GM21619 (cell line): ENCODE measurements at regions not wholly inside any gene's neighbourhood (a gene's known extent, or its start where the extent isn't known, plus 50 kb on each side); places are given as distances from the start of the nearest gene placed in this dataset.
A peak's percentile ranks its signal among the peaks of the same experiment; 100 is the strongest.
"Not testable (repeated sequence)": the region's sequence is repeated elsewhere in the genome, so short reads cannot be mapped to it uniquely, and the experiment has no call there.

Experiments used
- ATAC-seq: cut with Tn5 transposase; IDR thresholded peaks from one replicate; pipeline ENCODE4 v1.9.1; 2021; ENCODE audit not compliant: unreplicated experiment

DNA sequence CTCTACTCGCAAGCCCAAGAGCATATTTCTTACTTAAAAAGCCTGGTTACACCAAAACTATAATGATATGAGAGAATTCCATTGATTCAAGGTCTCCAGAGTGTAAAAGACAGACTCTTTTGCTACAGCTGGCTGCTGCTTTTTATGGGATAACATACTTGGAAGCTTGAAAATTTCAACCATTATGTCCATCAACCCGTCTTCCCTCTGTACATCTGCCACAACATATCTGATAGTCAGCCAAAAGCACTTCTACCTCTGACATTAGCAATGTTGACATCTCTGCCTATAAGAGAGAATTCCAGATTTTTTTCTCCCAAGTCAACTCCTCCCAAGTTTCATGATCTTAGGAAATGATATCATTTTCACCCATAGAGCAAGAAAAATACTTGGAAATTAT lies 54.4 kb upstream of the IQCM start:
- no peak for ATAC-seq

GRCh38 chr4:149881744-149882143 lies 66.1 kb upstream of the IQCM start:
- no peak for ATAC-seq

GRCh38 chr4:149882251-149882650 lies 66.6 kb upstream of the IQCM start:
- no peak for ATAC-seq

- ATAC-seq: no peak
Observed at GRCh38 chr4:149884046-149884445, 68.4 kb upstream of the IQCM start.

DNA sequence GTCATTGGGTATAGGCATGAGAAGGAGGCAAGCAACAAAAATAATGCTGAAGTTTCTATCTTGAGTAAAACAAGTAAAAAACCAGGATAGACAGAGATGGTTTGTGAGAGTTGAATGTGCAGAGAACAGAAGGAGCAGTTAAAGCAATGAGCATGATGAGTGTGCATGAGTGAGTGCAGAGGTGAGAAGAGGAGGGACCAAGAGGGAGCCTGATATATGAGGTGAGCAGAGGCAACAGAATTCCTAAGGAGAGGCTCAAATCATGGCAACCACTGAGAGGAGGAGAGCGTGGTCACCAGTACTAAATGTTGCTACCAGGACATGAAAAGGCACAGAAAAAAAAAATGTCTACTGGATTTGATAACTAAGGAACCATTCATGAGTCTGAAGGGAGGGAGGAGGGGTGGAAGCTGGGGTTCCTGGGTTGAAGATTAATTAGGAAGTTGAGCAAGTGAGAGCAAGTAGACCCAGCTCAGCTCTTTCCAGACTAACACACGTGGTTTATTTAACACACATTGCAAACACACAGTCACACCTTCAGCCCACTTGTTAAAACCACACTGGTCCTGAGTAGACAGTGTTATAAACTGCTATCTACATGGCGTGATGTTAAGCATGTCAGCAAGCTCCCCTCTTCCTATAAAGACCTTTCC lies 69.0 kb upstream of the IQCM start:
- ATAC-seq: peak; percentile 70

- ATAC-seq: no peak
Observed at GRCh38 chr4:149885896-149886295, 70.3 kb upstream of the IQCM start.

GRCh38 chr4:149886786-149887490 lies 71.3 kb upstream of the IQCM start:
- no peak for ATAC-seq

DNA sequence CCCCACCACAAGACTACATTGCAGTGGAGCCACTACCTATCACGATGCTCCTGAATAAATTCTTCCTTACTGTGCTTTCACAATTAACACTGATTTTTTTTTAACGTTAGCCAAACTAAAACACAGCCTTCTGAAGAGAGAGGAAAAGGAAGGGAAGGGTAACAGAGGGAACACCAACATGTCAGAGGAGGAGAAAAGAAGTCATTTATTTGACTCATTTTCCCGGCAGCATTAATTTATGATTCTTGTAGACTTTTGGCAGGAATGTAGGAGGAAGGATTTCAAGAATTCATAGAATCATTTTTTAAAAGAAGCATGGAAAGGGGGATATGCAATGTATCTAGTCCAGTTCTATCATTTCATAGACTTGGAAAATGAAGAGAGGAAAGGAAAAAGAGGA lies 74.3 kb upstream of the IQCM start:
- no peak for ATAC-seq

DNA sequence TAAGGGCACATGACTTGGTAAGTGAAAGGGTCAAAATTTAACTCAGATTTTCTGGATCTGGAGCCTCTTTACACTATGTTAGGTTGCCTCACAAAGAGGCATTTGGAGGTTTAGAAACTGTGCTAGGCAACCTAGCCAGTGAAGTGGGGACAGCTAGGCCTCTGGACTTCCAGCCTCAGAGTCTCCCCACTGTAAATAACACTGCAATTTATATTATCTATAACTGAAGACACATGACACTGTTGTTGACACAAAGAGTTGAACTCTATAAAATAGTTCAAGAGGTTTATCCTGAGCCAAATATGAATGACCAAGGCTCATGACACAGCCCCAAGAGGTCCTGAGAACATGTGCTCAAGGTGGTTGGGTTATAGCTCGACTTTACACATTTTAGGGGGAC lies 74.9 kb upstream of the IQCM start:
- no peak for ATAC-seq

- ATAC-seq: no peak
Observed at GRCh38 chr4:149891426-149891825, 75.8 kb upstream of the IQCM start.

DNA sequence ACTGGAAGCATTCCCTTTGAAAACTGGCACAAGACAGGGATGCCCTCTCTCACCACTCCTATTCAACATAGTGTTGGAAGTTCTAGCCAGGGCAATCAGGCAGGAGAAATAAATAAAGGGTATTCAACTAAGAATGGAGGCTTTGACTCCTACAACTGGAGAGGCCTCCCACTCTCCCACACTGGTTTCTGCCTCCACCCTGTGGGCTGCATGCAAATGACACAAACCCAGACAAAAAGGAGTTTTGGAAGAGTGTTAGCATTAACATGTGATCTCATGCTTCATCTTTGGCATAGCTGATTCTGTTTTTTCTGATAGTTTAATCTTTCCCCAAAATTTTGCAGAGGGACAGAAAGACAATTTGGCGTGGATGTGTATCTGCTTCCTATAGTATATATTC lies 80.8 kb upstream of the IQCM start:
- ATAC-seq: peak; percentile 48

- peak; percentile 56 for ATAC-seq
Observed at GRCh38 chr4:149897783-149898182, 82.1 kb upstream of the IQCM start.

DNA sequence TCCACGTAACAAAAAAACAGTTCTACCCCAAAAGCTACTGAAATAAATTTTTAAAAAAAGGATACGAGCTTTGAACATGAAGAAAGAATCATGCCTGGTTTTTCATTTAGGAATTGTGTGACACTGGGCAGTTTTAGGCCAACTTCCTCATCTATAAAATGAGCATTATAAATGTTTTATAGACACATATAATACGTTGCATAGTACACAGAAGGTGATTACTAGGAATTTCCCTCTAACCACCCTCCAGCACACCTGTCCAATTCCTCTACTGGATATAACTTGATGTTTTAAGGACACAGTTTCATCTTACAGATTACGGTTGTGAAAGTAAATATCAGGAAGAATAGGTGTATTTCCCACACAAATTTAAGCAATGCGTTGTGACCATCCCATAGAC lies 85.5 kb upstream of the IQCM start:
- ATAC-seq: no peak

- no peak for ATAC-seq
Observed at GRCh38 chr4:149902242-149902641, 86.6 kb upstream of the IQCM start.

GRCh38 chr4:149910177-149910576 lies 94.5 kb upstream of the IQCM start:
- ATAC-seq: no peak

DNA sequence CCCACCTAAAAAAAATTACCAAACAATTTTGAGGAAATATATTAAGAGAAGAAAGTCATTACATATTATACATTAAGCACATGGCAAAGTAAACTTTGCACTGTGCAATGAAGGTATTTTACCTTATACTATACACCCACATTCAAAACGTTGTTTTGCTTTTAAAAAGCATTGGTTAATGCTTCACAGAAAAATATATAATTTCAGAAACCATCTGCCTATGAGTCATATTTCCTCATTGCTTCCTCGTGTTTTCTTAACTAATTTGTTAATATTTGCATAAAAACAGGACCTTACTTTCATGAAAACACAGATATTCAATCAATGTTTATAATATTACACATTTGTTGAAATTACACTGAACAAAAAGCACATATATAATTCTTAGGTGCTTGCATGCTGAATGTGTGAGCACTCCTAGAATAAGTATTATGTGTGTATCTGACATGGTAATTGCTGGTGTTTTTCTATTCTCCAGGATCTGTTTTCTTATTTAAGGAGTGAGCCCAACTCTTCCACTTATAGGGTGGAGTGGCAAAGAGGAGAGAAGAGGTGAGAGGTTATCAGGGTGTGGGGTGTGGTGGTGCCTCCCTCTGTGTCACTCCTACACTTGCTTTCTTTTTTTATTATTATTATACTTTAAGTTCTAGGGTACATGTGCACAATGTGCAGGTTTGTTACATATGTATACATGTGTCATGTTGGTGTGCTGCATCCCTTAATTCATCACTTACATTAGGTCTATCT lies 95.1 kb upstream of the IQCM start:
- ATAC-seq: peak; percentile 49

DNA sequence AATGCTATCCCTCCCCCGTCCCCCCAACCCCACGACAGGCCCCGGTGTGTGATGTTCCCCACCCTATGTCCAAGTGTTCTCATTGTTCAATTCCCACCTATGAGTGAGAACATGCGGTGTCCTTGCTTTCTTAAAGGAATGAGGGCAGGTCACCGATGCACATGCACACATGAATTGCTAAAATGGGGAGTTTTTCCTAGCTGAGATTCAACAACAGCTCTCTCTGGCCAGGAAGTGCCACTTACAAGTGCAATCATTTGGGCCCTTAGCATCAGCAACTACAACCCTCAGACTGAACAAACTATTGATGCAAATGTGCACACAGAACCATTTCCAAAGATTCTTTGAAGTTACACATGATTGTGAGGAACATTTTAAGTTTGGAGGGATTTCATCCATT lies 95.7 kb upstream of the IQCM start:
- ATAC-seq: no peak

DNA sequence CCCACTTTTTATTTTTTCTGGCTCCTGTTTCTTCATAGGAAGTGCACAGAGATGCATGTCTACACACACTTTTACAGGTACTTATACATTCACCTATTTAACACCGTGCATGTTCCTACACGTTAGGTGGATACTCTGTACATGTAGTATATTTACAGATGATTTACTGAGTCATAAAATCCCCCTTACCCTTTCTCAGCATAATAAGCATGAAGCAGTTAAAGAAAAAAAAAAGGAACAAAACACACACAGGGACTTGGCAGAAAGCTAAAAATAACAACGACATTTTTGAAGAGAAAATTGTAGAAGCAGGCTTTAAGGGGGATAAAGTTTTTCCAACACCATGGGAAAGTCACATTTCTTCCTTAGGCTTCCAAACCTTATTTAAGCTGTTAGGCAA lies 96.4 kb upstream of the IQCM start:
- ATAC-seq: no peak

- peak; percentile 82 for ATAC-seq
Observed at GRCh38 chr4:149914119-149915115, 98.8 kb upstream of the IQCM start.

- ATAC-seq: not testable (repeated sequence)
Observed at GRCh38 chr4:149915735-149916134, 100.1 kb upstream of the IQCM start.

DNA sequence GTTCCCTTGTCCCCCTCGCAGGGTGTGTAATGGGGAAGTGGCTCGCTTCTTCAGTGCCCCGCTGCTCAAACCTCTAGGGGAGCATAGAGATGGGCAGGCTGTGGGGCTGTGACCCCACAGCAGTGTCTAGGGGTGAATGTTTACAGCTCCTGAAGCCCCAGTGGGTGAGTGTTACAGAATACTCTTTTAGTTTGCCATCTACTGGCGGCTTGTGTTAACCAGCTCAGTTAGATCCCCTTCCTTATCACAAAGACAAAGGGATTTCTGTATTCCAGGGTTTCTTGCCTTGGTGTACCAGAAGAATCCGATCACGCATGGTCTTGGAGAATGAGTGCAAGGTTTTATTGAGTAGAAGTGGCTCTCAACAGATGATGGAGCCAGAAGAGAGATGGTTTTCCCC lies 108.1 kb upstream of the IQCM start:
- no peak for ATAC-seq
